Tibial nerve (tissue), 4 donors: ENCODE measurements at regions not wholly inside any gene's neighbourhood (a gene's known extent, or its start where the extent isn't known, plus 50 kb on each side); places are given as distances from the start of the nearest gene placed in this dataset.
"Not testable (repeated sequence)": the region's sequence is repeated elsewhere in the genome, so short reads cannot be mapped to it uniquely, and the experiment has no call there.

Experiments
- DNase-seq, 2 donors: peaks; one replicate each; pipeline ENCODE4 v3.0.0-alpha.2; 2019; ENCODE audit warnings: low spot score in 2 of 2
- H3K27ac ChIP-seq, 4 donors: fragments of 200-600 bp; sonication (generic) in 3 of 4; one replicate each; pipeline ENCODE4 v1.5.1; 2017 to 2019; ENCODE audit warnings: mild to moderate bottlenecking in 1 of 4
- H3K27me3 ChIP-seq, 2 donors: fragments of 200-600 bp; sonication (generic) in 1 of 2; one replicate each; pipeline versions ENCODE4 v1.5.1 to v1.6.0; 2017 to 2019
- H3K36me3 ChIP-seq, 3 donors: fragments of 200-600 bp; sonication (generic); one replicate each; pipeline ENCODE4 v1.5.1; 2018 to 2019
- H3K4me1 ChIP-seq, 4 donors: fragments of 200-600 bp; sonication (generic) in 3 of 4; one replicate each; pipeline ENCODE4 v1.5.1; 2017 to 2019
- H3K4me3 ChIP-seq, 4 donors: fragments of 200-600 bp; sonication (generic) in 3 of 4; one replicate each; pipeline ENCODE4 v1.5.1; 2017 to 2019; ENCODE audit warnings: mild to moderate bottlenecking in 1 of 4, moderate library complexity in 1 of 4
- H3K9me3 ChIP-seq, 4 donors: fragments of 200-600 bp; sonication (generic) in 3 of 4; one replicate each; pipeline ENCODE4 v1.5.1; 2017 to 2019
- EP300 ChIP-seq, 2 donors: sonication (generic); formaldehyde crosslinking; IDR thresholded peaks; one replicate each; pipeline ENCODE4 v1.6.1; 2017; ENCODE audit warnings: antibody characterized with exemption in 2 of 2, mild to moderate bottlenecking in 1 of 2
- POLR2A ChIP-seq, 2 donors: fragments of 450-650 bp; IDR thresholded peaks; one replicate each; pipeline ENCODE4 v1.6.1; 2017; ENCODE audit warnings: antibody characterized with exemption in 2 of 2, mild to moderate bottlenecking in 2 of 2, moderate library complexity in 2 of 2
- WGBS, 2 donors: methylation state at CpG; one replicate each; pipeline ENCODE4 v1.1.5; 2018; 5-methylcytosine and 5-hydroxymethylcytosine counted together
- TF ChIP-seq, protein P1 (sequence below), 5 experiments: fragments of 200-600 bp in 3 of 5; fragments of 450-650 bp in 2 of 5; sonication (generic) in 3 of 5; IDR thresholded peaks; one replicate each; pipeline ENCODE4 v1.5.1; 2016 to 2019; ENCODE audit warnings: antibody characterized with exemption in 5 of 5, mild to moderate bottlenecking in 3 of 5, moderate library complexity in 2 of 5

DNA sequence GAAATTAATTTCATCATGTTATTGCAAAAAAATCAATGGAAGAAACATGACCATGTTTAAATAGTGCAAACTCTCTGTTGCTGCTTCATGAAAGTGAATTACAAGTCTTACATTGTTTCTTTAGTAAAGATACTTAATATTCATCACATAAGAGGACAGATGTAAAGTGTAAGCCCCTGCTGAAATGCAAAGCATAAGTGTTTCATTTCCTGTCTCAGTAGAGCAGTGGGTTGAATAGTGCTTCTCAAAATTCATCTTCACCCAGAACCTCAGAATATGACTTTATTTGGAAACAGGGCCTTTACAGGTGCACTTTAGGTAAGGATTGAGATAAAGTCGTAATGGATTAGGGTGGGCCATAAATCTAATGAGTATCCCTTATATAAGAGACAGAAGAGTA is 738.4 kb upstream of the RGS18 start:
- no peaks in the 10 kb centered on the region for H3K27me3 ChIP-seq
- no peak overlapping the region for H3K27ac ChIP-seq
- no peaks in the 10 kb centered on the region for H3K36me3 ChIP-seq
- WGBS, 2 donors: 78 to 91% methylated on average over 1 of the region's 1 CpG
- no peak for DNase-seq
- H3K9me3 ChIP-seq: no peaks in the 10 kb centered on the region
- no peaks in the 10 kb centered on the region for H3K4me1 ChIP-seq
- TF ChIP-seq, protein P1, sequence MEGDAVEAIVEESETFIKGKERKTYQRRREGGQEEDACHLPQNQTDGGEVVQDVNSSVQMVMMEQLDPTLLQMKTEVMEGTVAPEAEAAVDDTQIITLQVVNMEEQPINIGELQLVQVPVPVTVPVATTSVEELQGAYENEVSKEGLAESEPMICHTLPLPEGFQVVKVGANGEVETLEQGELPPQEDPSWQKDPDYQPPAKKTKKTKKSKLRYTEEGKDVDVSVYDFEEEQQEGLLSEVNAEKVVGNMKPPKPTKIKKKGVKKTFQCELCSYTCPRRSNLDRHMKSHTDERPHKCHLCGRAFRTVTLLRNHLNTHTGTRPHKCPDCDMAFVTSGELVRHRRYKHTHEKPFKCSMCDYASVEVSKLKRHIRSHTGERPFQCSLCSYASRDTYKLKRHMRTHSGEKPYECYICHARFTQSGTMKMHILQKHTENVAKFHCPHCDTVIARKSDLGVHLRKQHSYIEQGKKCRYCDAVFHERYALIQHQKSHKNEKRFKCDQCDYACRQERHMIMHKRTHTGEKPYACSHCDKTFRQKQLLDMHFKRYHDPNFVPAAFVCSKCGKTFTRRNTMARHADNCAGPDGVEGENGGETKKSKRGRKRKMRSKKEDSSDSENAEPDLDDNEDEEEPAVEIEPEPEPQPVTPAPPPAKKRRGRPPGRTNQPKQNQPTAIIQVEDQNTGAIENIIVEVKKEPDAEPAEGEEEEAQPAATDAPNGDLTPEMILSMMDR (IDR thresholded peaks at IDR 0.05): no peak
- no peak for TF ChIP-seq POLR2A (IDR thresholded peaks at IDR 0.05)
- TF ChIP-seq EP300 (IDR thresholded peaks at IDR 0.05): no peak
- no peak overlapping the region for H3K4me3 ChIP-seq

DNA sequence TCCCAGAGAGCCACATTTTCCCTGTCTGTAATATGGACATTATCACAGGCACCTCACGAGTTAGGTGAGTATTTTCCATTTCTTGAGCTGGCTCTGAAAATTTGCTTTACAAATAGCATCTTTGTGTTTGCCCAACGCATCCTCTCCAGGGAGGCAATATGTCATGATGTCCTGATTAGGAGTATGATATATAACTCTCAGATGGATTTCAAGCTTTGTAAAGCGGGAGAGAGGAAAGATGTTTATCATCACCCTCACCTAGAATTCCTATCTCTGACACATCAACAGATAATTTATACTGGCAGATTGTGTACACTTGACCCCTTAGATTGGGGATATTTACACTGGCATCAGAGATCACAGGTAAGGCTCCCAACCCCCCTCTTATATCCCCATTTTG is 730.7 kb upstream of the RGS18 start:
- H3K27me3 ChIP-seq: no peaks in the 10 kb centered on the region
- H3K27ac ChIP-seq: no peak overlapping the region
- no peak overlapping the region for H3K4me3 ChIP-seq
- no peak for DNase-seq
- H3K9me3 ChIP-seq: peaks cover 0 to 3% (median 0%) of the 10 kb centered on the region in 4 donors
- whole genome bisulfite sequencing, 2 donors: 81 to 91% methylated on average over 3 of the region's 3 CpGs
- TF ChIP-seq POLR2A (IDR thresholded peaks at IDR 0.05): no peak
- no peak for TF ChIP-seq EP300 (IDR thresholded peaks at IDR 0.05)
- TF ChIP-seq, protein P1 (IDR thresholded peaks at IDR 0.05): no peak
- H3K4me1 ChIP-seq: no peaks in the 10 kb centered on the region
- H3K36me3 ChIP-seq: no peaks in the 10 kb centered on the region

DNA sequence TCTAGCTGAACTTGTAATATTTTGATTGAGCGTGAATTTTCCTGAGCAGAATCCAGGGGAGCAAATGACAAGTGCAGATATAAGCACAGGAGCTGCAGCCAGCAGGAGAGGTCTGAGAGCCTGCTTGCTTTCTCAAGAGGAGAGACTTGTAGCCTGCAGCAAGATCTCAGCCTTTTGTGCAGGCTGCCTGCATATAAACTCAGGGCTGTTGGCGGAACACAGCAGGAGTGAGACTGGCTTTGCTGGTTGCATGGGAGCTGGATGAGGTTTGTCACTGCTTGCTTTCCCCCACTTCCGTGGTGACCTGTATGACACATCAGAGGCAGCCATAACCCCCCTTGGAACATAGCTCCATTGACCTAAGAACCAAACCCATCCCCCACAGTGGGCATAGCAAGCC is 725.4 kb upstream of the RGS18 start:
- no peak overlapping the region for H3K27ac ChIP-seq
- H3K4me1 ChIP-seq: no peaks in the 10 kb centered on the region
- no peaks in the 10 kb centered on the region for H3K27me3 ChIP-seq
- TF ChIP-seq POLR2A (IDR thresholded peaks at IDR 0.05): no peak
- TF ChIP-seq, protein P1 (IDR thresholded peaks at IDR 0.05): no peak
- no peak for TF ChIP-seq EP300 (IDR thresholded peaks at IDR 0.05)
- no peak overlapping the region for H3K4me3 ChIP-seq
- no peaks in the 10 kb centered on the region for H3K36me3 ChIP-seq
- 64 to 79% methylated on average over 3 of the region's 3 CpGs for WGBS, 2 donors
- no peak for DNase-seq
- H3K9me3 ChIP-seq: peaks cover 0 to 21% (median 0%) of the 10 kb centered on the region in 4 donors

DNA sequence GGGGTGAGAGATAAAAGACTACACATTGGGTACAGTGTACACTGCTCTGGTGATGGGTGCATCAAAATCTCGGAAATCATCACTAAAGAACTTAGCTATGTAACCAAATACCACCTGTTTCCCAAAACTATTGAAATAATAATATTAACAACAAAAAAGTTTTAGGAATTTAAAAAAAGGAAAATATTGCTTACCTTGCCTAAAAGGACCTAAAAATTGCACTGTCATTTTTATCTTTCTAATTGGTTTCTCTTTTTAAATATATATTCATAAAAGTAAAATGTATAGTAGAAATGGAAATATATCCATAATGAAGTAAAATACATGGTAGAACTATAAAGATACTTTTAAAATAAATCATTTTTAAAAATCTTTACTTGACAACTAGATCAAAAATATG is 719.3 kb upstream of the RGS18 start:
- no peak for DNase-seq
- no peak overlapping the region for H3K4me3 ChIP-seq
- no peaks in the 10 kb centered on the region for H3K27me3 ChIP-seq
- no peak overlapping the region for H3K27ac ChIP-seq
- H3K4me1 ChIP-seq: no peaks in the 10 kb centered on the region
- TF ChIP-seq, protein P1 (IDR thresholded peaks at IDR 0.05): no peak
- no peak for TF ChIP-seq POLR2A (IDR thresholded peaks at IDR 0.05)
- no peak for TF ChIP-seq EP300 (IDR thresholded peaks at IDR 0.05)
- peaks cover 0 to 13% (median 0%) of the 10 kb centered on the region in 4 donors for H3K9me3 ChIP-seq
- 84 to 92% methylated on average over 1 of the region's 1 CpG for WGBS, 2 donors
- no peaks in the 10 kb centered on the region for H3K36me3 ChIP-seq

DNA sequence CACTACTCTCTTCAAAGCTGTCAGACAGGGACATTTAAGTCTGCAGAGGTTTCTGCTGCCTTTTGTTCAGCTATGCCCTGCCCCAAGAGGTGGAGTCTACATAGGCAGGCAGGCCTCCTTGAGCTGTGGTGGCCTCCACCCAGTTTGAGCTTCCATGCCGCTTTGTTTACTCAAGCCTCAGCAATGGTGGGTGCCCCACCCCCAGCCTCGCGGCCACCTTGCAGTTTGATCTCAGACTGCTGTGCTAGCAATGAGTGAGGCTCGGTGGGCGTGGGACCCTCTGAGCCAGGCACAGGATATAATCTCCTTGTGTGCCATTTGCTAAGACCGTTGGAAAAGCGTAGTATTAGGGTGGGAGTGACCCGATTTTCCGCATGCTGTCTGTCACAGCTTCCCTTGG is 710.0 kb upstream of the RGS18 start:
- not testable (repeated sequence) for H3K9me3 ChIP-seq, DNase-seq, H3K36me3 ChIP-seq, H3K4me3 ChIP-seq, H3K27ac ChIP-seq, H3K27me3 ChIP-seq, H3K4me1 ChIP-seq
- WGBS, 2 donors: 84 to 89% methylated on average over 9 of the region's 9 CpGs

DNA sequence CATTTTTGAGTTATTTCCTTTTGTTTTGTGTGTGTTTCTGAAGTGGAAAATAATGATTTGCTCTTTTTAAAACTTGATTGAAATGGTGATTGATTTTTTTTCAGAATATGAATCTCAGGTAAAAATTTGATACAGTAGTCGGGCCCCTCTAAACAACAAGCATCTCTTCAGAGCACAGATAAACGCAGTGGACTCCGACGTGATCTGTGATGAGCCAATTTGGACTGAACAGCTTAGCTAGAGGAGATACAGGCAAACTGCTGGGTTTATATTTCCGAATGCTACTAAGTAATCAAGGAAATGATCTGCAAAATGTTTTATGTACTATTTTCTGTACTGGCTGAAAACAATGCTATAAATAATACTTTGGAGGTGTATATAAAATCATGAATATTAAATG is 705.7 kb upstream of the RGS18 start:
- TF ChIP-seq, protein P1 (IDR thresholded peaks at IDR 0.05): no peak
- no peak for TF ChIP-seq EP300 (IDR thresholded peaks at IDR 0.05)
- TF ChIP-seq POLR2A (IDR thresholded peaks at IDR 0.05): no peak
- Histone ChIP-seq H3K9me3 (no peaks in the 10 kb centered on the region), H3K4me1 (no peaks in the 10 kb centered on the region), H3K4me3 (no peak overlapping the region), H3K27me3 (no peaks in the 10 kb centered on the region), H3K36me3 (no peaks in the 10 kb centered on the region), H3K27ac (no peak overlapping the region)
- WGBS, 2 donors: 90% methylated on average over 5 of the region's 5 CpGs
- no peak for DNase-seq
